ENCODE measurements at regions not wholly inside any gene's neighbourhood (a gene's known extent, or its start where the extent isn't known, plus 50 kb on each side); places are given as distances from the start of the nearest gene placed in this dataset.
"Not testable (repeated sequence)": the region's sequence is repeated elsewhere in the genome, so short reads cannot be mapped to it uniquely, and the experiment has no call there.

DNA sequence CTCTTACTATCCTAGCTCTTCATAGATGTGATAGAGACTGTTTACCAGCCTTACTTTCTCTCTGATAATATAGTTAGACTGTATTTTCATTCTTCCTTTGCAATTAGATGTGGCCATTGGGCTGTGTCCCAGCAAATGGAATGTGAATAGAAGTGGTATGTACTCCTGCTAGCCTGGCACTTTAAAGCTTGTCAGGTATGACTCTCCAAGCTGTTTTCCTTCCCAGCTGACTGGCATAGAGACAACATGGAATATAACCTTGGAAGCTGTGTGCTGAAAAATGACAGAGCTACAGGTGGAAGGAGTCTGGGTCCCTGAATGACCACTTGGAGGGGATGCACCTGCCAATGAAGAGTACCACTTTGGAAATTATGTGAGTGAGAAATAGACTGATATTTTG, 116.2 kb downstream of the DIRAS2 start:
- no peak for DNase-seq (ENCODE audit: low spot score in 2 of 2, unreplicated experiment in 2 of 2)
- Mint-ChIP-seq H3K27ac (no peak overlapping the region), H3K27me3 (ENCODE audit: low read depth) (no peaks in the 10 kb centered on the region), H3K4me1 (peaks cover 11% of the 10 kb centered on the region), H3K4me3 (no peak overlapping the region), H3K36me3 (no peaks in the 10 kb centered on the region), H3K9me3 (peaks cover 17% of the 10 kb centered on the region)
- TF ChIP-seq, protein P1, sequence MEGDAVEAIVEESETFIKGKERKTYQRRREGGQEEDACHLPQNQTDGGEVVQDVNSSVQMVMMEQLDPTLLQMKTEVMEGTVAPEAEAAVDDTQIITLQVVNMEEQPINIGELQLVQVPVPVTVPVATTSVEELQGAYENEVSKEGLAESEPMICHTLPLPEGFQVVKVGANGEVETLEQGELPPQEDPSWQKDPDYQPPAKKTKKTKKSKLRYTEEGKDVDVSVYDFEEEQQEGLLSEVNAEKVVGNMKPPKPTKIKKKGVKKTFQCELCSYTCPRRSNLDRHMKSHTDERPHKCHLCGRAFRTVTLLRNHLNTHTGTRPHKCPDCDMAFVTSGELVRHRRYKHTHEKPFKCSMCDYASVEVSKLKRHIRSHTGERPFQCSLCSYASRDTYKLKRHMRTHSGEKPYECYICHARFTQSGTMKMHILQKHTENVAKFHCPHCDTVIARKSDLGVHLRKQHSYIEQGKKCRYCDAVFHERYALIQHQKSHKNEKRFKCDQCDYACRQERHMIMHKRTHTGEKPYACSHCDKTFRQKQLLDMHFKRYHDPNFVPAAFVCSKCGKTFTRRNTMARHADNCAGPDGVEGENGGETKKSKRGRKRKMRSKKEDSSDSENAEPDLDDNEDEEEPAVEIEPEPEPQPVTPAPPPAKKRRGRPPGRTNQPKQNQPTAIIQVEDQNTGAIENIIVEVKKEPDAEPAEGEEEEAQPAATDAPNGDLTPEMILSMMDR (IDR thresholded peaks at IDR 0.05; ENCODE audit: unreplicated experiment): no peak

- peaks cover 21% of the 10 kb centered on the region for H3K9me3 Mint-ChIP-seq
- H3K27ac Mint-ChIP-seq; H3K4me1 Mint-ChIP-seq; DNase-seq (ENCODE audit: low spot score in 2 of 2, unreplicated experiment in 2 of 2); H3K27me3 Mint-ChIP-seq (ENCODE audit: low read depth); H3K36me3 Mint-ChIP-seq; H3K4me3 Mint-ChIP-seq: not testable (repeated sequence)
Measured at GRCh38 chr9:90536094-90536493, 106.5 kb downstream of the DIRAS2 start.

DNA sequence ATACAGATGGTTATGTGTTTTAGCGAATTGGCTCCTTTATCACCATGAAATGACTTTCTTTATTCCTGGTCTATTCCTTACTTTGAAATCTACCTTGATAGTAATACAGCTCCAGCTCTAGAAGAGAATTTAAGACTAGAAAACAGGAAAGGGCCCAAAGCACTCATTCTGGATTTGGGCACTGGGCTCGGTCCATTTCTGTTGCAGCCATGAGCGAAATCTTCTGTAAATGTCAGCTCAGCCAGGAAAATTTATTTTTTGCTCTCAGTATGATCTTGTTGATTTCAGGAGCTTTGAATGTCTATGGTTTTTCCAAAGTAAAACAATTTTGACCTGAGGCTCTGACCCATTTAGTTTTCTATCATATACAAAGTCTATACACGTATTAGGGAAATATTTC, 104.1 kb downstream of the DIRAS2 start:
- no peaks in the 10 kb centered on the region for H3K36me3 Mint-ChIP-seq
- no peak overlapping the region for H3K4me3 Mint-ChIP-seq
- no peaks in the 10 kb centered on the region for H3K27me3 Mint-ChIP-seq (ENCODE audit: low read depth)
- no peak overlapping the region for H3K27ac Mint-ChIP-seq
- DNase-seq (ENCODE audit: low spot score in 2 of 2, unreplicated experiment in 2 of 2): no peak
- H3K9me3 Mint-ChIP-seq: peaks cover 2% of the 10 kb centered on the region
- TF ChIP-seq, protein P1 (IDR thresholded peaks at IDR 0.05; ENCODE audit: unreplicated experiment): no peak
- no peaks in the 10 kb centered on the region for H3K4me1 Mint-ChIP-seq

GRCh38 chr9:90539286-90539685, 103.3 kb downstream of the DIRAS2 start:
- TF ChIP-seq, protein P1 (IDR thresholded peaks at IDR 0.05; ENCODE audit: unreplicated experiment): no peak
- Mint-ChIP-seq H3K27ac (no peak overlapping the region), H3K4me1 (no peaks in the 10 kb centered on the region), H3K9me3 (no peaks in the 10 kb centered on the region), H3K27me3 (ENCODE audit: low read depth) (no peaks in the 10 kb centered on the region), H3K36me3 (no peaks in the 10 kb centered on the region), H3K4me3 (no peak overlapping the region)
- DNase-seq (ENCODE audit: low spot score in 2 of 2, unreplicated experiment in 2 of 2): no peak

- no peaks in the 10 kb centered on the region for H3K36me3 Mint-ChIP-seq
- H3K9me3 Mint-ChIP-seq: no peaks in the 10 kb centered on the region
- no peak overlapping the region for H3K4me3 Mint-ChIP-seq
- no peaks in the 10 kb centered on the region for H3K27me3 Mint-ChIP-seq (ENCODE audit: low read depth)
- no peak overlapping the region for H3K27ac Mint-ChIP-seq
- no peak for DNase-seq (ENCODE audit: low spot score in 2 of 2, unreplicated experiment in 2 of 2)
- H3K4me1 Mint-ChIP-seq: no peaks in the 10 kb centered on the region
- TF ChIP-seq, protein P1 (IDR thresholded peaks at IDR 0.05; ENCODE audit: unreplicated experiment): no peak
Measured at GRCh38 chr9:90540734-90541133, 101.9 kb downstream of the DIRAS2 start.

- no peaks in the 10 kb centered on the region for H3K36me3 Mint-ChIP-seq
- H3K27me3 Mint-ChIP-seq (ENCODE audit: low read depth): no peaks in the 10 kb centered on the region
- TF ChIP-seq, protein P1 (IDR thresholded peaks at IDR 0.05; ENCODE audit: unreplicated experiment): no peak
- no peak overlapping the region for H3K27ac Mint-ChIP-seq
- DNase-seq (ENCODE audit: low spot score in 2 of 2, unreplicated experiment in 2 of 2): no peak
- peaks cover 14% of the 10 kb centered on the region for H3K9me3 Mint-ChIP-seq
- no peak overlapping the region for H3K4me3 Mint-ChIP-seq
- peaks cover 6% of the 10 kb centered on the region for H3K4me1 Mint-ChIP-seq
Measured at GRCh38 chr9:90544488-90544887, 98.1 kb downstream of the DIRAS2 start.

Data from mesothelial cell of epicardium (in vitro differentiated cells).